ENCODE measurements at regions not wholly inside any gene's neighbourhood (a gene's known extent, or its start where the extent isn't known, plus 50 kb on each side); places are given as distances from the start of the nearest gene placed in this dataset.

DNA sequence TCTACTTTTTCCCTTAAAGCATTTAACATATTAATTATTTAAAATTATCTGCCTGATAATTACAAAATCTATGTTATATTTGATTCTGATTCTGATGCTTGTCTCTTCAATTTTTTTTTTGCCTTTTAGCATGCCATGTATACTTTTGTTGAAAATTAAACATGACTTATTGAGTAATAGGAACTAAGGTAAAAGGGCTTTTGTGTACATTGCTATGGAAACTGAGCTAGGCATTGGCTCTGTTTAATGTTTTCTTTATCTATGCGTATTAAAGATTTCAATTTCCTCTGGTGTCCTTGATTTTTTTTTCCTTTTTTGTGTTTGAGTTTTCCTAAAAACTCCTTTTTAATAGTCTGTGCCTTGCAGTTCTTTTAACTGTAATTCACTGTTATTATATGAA, 805.2 kb downstream of the DHX35 start:
- TF ChIP-seq, protein P1, sequence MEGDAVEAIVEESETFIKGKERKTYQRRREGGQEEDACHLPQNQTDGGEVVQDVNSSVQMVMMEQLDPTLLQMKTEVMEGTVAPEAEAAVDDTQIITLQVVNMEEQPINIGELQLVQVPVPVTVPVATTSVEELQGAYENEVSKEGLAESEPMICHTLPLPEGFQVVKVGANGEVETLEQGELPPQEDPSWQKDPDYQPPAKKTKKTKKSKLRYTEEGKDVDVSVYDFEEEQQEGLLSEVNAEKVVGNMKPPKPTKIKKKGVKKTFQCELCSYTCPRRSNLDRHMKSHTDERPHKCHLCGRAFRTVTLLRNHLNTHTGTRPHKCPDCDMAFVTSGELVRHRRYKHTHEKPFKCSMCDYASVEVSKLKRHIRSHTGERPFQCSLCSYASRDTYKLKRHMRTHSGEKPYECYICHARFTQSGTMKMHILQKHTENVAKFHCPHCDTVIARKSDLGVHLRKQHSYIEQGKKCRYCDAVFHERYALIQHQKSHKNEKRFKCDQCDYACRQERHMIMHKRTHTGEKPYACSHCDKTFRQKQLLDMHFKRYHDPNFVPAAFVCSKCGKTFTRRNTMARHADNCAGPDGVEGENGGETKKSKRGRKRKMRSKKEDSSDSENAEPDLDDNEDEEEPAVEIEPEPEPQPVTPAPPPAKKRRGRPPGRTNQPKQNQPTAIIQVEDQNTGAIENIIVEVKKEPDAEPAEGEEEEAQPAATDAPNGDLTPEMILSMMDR (IDR thresholded peaks at IDR 0.05) = no peak
- TF ChIP-seq POLR2AphosphoS5 (IDR thresholded peaks at IDR 0.05) (no peak), POLR2A (IDR thresholded peaks at IDR 0.05) (no peak), EP300 (IDR thresholded peaks at IDR 0.05) (no peak)
- no peak overlapping the region for H3K4me3 ChIP-seq
- intact Hi-C loops (cut with DNase I) = no loop called here
- no peak overlapping the region for H3K27ac ChIP-seq
- H3K36me3 ChIP-seq = no peaks in the 10 kb centered on the region
- DNase-seq = no peak
- H3K9me3 ChIP-seq = peaks cover 0 to 8% (median under 1%) of the 10 kb centered on the region in 4 donors
- 93 to 96% methylated on average over 1 of the region's 1 CpG for WGBS, 2 donors
- no peaks in the 10 kb centered on the region for H3K4me1 ChIP-seq
- H3K27me3 ChIP-seq = no peaks in the 10 kb centered on the region

DNA sequence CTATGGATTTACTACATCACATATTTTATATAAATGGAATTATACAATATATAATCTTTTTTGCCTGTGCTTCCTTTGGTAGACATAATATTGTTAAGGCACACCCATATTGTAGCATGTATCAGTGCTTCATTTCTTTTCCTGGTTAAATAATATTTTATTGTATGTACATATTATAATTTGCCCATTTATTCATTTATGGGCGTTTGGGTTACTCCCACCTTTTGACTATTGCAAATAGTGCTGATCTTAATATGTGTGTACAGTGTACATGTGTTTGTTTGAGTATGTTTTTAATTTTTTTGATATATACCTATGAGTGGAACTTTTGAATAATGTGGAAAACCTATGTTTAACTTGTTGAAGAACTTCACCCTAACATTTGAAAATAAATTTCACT, 804.2 kb downstream of the DHX35 start:
- Histone ChIP-seq H3K4me3 (no peak overlapping the region), H3K36me3 (no peaks in the 10 kb centered on the region), H3K27me3 (no peaks in the 10 kb centered on the region), H3K4me1 (no peaks in the 10 kb centered on the region), H3K27ac (no peak overlapping the region), H3K9me3 (peaks cover 0 to 8% (median under 1%) of the 10 kb centered on the region in 4 donors)
- TF ChIP-seq POLR2AphosphoS5 (IDR thresholded peaks at IDR 0.05) = no peak
- TF ChIP-seq EP300 (IDR thresholded peaks at IDR 0.05) = no peak
- no peak for TF ChIP-seq POLR2A (IDR thresholded peaks at IDR 0.05)
- TF ChIP-seq, protein P1 (IDR thresholded peaks at IDR 0.05) = no peak
- WGBS, 2 donors = 17 to 48% methylated on average over 1 of the region's 1 CpG
- intact Hi-C loops (cut with DNase I) = no loop called here
- no peak for DNase-seq

DNA sequence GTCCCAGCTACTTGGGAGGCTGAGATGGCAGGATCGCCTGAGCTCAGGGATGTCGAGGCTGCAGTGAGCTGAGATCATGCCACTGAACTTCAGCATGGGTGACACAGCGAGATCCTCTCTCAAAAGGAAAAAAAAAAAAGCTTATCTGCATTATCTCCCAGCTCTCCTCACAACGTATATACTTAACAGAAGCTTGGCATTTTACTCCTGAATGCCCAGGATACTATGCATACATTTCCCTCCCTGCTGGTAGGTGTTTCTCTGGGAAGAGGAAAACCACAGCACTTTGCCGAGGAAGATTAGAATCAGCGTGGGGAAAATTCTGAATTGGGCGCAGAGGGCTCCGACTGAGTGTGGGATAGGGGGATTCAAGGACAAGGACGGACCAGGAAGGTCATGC, 800.6 kb downstream of the DHX35 start:
- H3K9me3 ChIP-seq = peaks cover 0 to 1% (median 0%) of the 10 kb centered on the region in 4 donors
- no peaks in the 10 kb centered on the region for H3K27me3 ChIP-seq
- DNase-seq = no peak
- peaks cover 0 to 3% (median 1%) of the 10 kb centered on the region in 4 donors for H3K4me1 ChIP-seq
- TF ChIP-seq POLR2AphosphoS5 (IDR thresholded peaks at IDR 0.05) = no peak
- TF ChIP-seq, protein P1 (IDR thresholded peaks at IDR 0.05) = no peak
- TF ChIP-seq EP300 (IDR thresholded peaks at IDR 0.05) = no peak
- no peak for TF ChIP-seq POLR2A (IDR thresholded peaks at IDR 0.05)
- intact Hi-C loops (cut with DNase I) = no loop called here
- H3K36me3 ChIP-seq = no peaks in the 10 kb centered on the region
- 73 to 86% methylated on average over 9 of the region's 9 CpGs for WGBS, 2 donors
- H3K4me3 ChIP-seq = no peak overlapping the region
- no peak overlapping the region for H3K27ac ChIP-seq

DNA sequence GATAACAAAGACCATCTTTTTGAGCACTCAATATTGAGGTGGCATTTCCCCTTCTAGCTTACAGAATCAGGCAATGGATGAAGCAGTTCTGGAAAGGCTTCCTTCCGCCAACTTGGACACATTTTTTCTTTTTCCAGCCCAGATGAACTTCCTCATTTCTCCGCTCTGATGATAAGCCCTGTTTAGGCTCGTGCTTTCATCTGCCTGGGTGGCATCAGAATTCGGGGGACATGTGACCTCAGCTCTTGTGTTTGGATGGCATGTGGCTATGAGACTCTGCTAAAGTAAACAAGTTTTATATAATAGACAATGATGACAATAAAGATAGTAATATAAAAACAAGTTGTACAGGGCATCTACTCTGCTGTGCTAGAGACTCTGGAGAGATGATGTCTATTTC, 796.7 kb downstream of the DHX35 start:
- Histone ChIP-seq H3K9me3 (no peaks in the 10 kb centered on the region), H3K27ac (no peak overlapping the region), H3K4me1 (peaks cover 0 to 16% (median 13%) of the 10 kb centered on the region in 4 donors), H3K36me3 (no peaks in the 10 kb centered on the region), H3K4me3 (no peak overlapping the region), H3K27me3 (no peaks in the 10 kb centered on the region)
- no peak for TF ChIP-seq POLR2A (IDR thresholded peaks at IDR 0.05)
- no peak for TF ChIP-seq EP300 (IDR thresholded peaks at IDR 0.05)
- TF ChIP-seq, protein P1 (IDR thresholded peaks at IDR 0.05) = no peak
- no peak for TF ChIP-seq POLR2AphosphoS5 (IDR thresholded peaks at IDR 0.05)
- DNase-seq = no peak
- intact Hi-C loops (cut with DNase I) = no loop called here
- WGBS, 2 donors = 20 to 38% methylated on average over 4 of the region's 4 CpGs

DNA sequence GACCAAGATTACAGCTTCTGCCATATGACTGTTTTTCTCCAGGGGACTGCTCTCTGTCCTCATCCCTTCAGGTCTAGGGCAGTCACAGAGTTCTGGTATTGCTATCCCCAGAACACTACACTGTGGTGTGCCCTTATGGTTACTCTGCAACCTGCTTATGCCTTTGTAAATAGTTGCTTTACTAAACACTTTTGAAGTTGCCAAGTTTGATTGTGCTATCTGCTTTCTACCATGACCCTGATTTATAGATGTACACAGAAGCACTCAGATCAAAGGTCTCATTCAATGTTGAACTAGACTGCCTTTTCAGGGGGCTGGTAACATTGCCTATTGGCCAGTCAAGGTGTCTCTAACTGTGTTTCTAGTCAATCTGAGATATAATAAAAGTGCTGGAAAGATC, 794.7 kb downstream of the DHX35 start:
- TF ChIP-seq, protein P1 (IDR thresholded peaks at IDR 0.05) = no peak
- TF ChIP-seq POLR2A (IDR thresholded peaks at IDR 0.05) = no peak
- no peak for TF ChIP-seq EP300 (IDR thresholded peaks at IDR 0.05)
- no peak for TF ChIP-seq POLR2AphosphoS5 (IDR thresholded peaks at IDR 0.05)
- no peak for DNase-seq
- peak overlapping the region in 1 of 4 donors; percentile 56 for H3K27ac ChIP-seq
- H3K36me3 ChIP-seq = no peaks in the 10 kb centered on the region
- intact Hi-C loops (cut with DNase I) = no loop called here
- no peaks in the 10 kb centered on the region for H3K27me3 ChIP-seq
- no peak overlapping the region for H3K4me3 ChIP-seq
- H3K4me1 ChIP-seq = peaks cover 0 to 16% (median 13%) of the 10 kb centered on the region in 4 donors
- no peaks in the 10 kb centered on the region for H3K9me3 ChIP-seq

Data from sigmoid colon (tissue), 6 donors.